ENCODE measurements at regions not wholly inside any gene's neighbourhood (a gene's known extent, or its start where the extent isn't known, plus 50 kb on each side); places are given as distances from the start of the nearest gene placed in this dataset.

- no peak for TF ChIP-seq TEAD4 (IDR thresholded peaks at IDR 0.05; ENCODE audit: low read length)
- no peak for TF ChIP-seq TEAD4 (CRISPR knock-in tag; IDR thresholded peaks at IDR 0.05; ENCODE audit: borderline replicate concordance)
- TF ChIP-seq JUND (IDR thresholded peaks at IDR 0.05; ENCODE audit: borderline replicate concordance, low read depth, low read length): no peak
- no peak for TF ChIP-seq JUND (tag; IDR thresholded peaks at IDR 0.05; ENCODE audit: borderline replicate concordance, low read depth, low read length)
- TF ChIP-seq TRIM28 (IDR thresholded peaks at IDR 0.05): no peak
- no peak for TF ChIP-seq ZNF644 (tag; IDR thresholded peaks at IDR 0.05; ENCODE audit: low read depth)
- no peak for TF ChIP-seq RNF2 (IDR thresholded peaks at IDR 0.05)
- TF ChIP-seq POLR2AphosphoS5 (IDR thresholded peaks at IDR 0.05; ENCODE audit: control insufficient read depth, insufficient read depth, low read depth, low read length): no peak
- no peak for TF ChIP-seq YBX1 (IDR thresholded peaks at IDR 0.05)
- TF ChIP-seq RCOR1 (IDR thresholded peaks at IDR 0.05; ENCODE audit: borderline replicate concordance in 1 of 2, low read depth in 2 of 2, low read length in 2 of 2): no peak
- TF ChIP-seq, protein P1, sequence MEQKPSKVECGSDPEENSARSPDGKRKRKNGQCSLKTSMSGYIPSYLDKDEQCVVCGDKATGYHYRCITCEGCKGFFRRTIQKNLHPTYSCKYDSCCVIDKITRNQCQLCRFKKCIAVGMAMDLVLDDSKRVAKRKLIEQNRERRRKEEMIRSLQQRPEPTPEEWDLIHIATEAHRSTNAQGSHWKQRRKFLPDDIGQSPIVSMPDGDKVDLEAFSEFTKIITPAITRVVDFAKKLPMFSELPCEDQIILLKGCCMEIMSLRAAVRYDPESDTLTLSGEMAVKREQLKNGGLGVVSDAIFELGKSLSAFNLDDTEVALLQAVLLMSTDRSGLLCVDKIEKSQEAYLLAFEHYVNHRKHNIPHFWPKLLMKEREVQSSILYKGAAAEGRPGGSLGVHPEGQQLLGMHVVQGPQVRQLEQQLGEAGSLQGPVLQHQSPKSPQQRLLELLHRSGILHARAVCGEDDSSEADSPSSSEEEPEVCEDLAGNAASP (IDR thresholded peaks at IDR 0.05): no peak
- no peak for TF ChIP-seq ZNF551 (CRISPR knock-in tag; IDR thresholded peaks at IDR 0.05)
Observed at GRCh38 chr16:22638393-22639206, 127.9 kb downstream of the NPIPB5 start.

Data from K562 (cell line).